Trophoblast cell (in vitro differentiated cells and primary cell): ENCODE measurements at regions not wholly inside any gene's neighbourhood (a gene's known extent, or its start where the extent isn't known, plus 50 kb on each side); places are given as distances from the start of the nearest gene placed in this dataset.

Experiments used
- DNase-seq, 2 donors: peaks; one replicate each; pipeline ENCODE4 v3.0.0-alpha.2; 2016
- H2AFZ ChIP-seq: 2 replicates; pipeline ENCODE4 v1.6.1; 2013; ENCODE audit warnings: low read length, moderate library complexity, mild to moderate bottlenecking; ENCODE audit not compliant: insufficient read depth, poor library complexity
- H2AK5ac ChIP-seq: 2 replicates; pipeline ENCODE4 v1.6.1; 2013; ENCODE audit warnings: mild to moderate bottlenecking, low read length
- H2BK120ac ChIP-seq: 2 replicates; pipeline ENCODE4 v1.6.1; 2013; ENCODE audit warnings: low read length, mild to moderate bottlenecking, moderate library complexity; ENCODE audit not compliant: insufficient read depth, poor library complexity
- H2BK12ac ChIP-seq: 2 replicates; pipeline ENCODE4 v1.6.1; 2013; ENCODE audit warnings: mild to moderate bottlenecking, low read length, moderate library complexity
- H2BK5ac ChIP-seq: 2 replicates; pipeline ENCODE4 v1.6.1; 2013; ENCODE audit warnings: low read length, low read depth, moderate library complexity, mild to moderate bottlenecking; ENCODE audit not compliant: poor library complexity
- H3K14ac ChIP-seq: 2 replicates; pipeline ENCODE4 v1.6.1; 2013; ENCODE audit warnings: mild to moderate bottlenecking, low read length
- H3K18ac ChIP-seq: 2 replicates; pipeline ENCODE4 v1.6.1; 2013; ENCODE audit warnings: mild to moderate bottlenecking, low read length
- H3K23ac ChIP-seq: 2 replicates; pipeline ENCODE4 v1.6.1; 2013; ENCODE audit warnings: low read length
- H3K27ac ChIP-seq: 2 replicates; pipeline ENCODE4 v1.5.1; 2013; ENCODE audit warnings: low read depth, mild to moderate bottlenecking, inconsistent platforms, low read length, moderate library complexity
- H3K27me3 ChIP-seq: 2 replicates; pipeline ENCODE4 v1.6.1; 2013; ENCODE audit warnings: inconsistent platforms, mild to moderate bottlenecking, low read length, moderate library complexity; ENCODE audit not compliant: insufficient read depth
- H3K36me3 ChIP-seq, 2 experiments: 1 replicate in 1 of 2; 2 replicates in 1 of 2; pipeline ENCODE4 v1.6.1; 2013; ENCODE audit warnings: low read length in 2 of 2, mild to moderate bottlenecking in 2 of 2, moderate library complexity in 1 of 2; ENCODE audit not compliant: insufficient read depth in 2 of 2, control insufficient read depth in 1 of 2
- H3K4ac ChIP-seq: 2 replicates; pipeline ENCODE4 v1.6.1; 2013; ENCODE audit warnings: low read depth, mild to moderate bottlenecking, low read length, moderate library complexity
- H3K4me1 ChIP-seq, 2 experiments: 1 replicate in 1 of 2; 2 replicates in 1 of 2; pipeline ENCODE4 v1.6.1; 2013; ENCODE audit warnings: low read length in 2 of 2, mild to moderate bottlenecking in 2 of 2, moderate library complexity in 1 of 2; ENCODE audit not compliant: insufficient read depth in 2 of 2, control insufficient read depth in 1 of 2
- H3K4me2 ChIP-seq: 2 replicates; pipeline ENCODE4 v1.6.1; 2013; ENCODE audit warnings: inconsistent platforms, mild to moderate bottlenecking, low read length, moderate library complexity
- H3K4me3 ChIP-seq: 2 replicates; pipeline ENCODE4 v1.5.1; 2013; ENCODE audit warnings: mild to moderate bottlenecking, low read depth, low read length, inconsistent platforms
- H3K79me1 ChIP-seq: one replicate; pipeline ENCODE4 v1.6.1; 2013; ENCODE audit warnings: low read length
- H3K79me2 ChIP-seq: 2 replicates; pipeline ENCODE4 v1.6.1; 2013; ENCODE audit warnings: low read length, mild to moderate bottlenecking; ENCODE audit not compliant: control insufficient read depth, insufficient read depth, poor library complexity
- H3K9ac ChIP-seq: 2 replicates; pipeline ENCODE4 v1.6.1; 2013; ENCODE audit warnings: mild to moderate bottlenecking, low read length
- H3K9me3 ChIP-seq: 2 replicates; pipeline ENCODE4 v1.6.1; 2013; ENCODE audit warnings: low read depth, mild to moderate bottlenecking, control low read depth, inconsistent platforms, low read length; ENCODE audit not compliant: insufficient read depth
- H4K12ac ChIP-seq: 2 replicates; pipeline ENCODE4 v1.6.1; 2013; ENCODE audit warnings: low read depth, mild to moderate bottlenecking, low read length, moderate library complexity
- H4K8ac ChIP-seq: 2 replicates; pipeline ENCODE4 v1.6.1; 2013; ENCODE audit warnings: low read depth, mild to moderate bottlenecking, low read length, moderate library complexity
- H4K91ac ChIP-seq: one replicate; pipeline ENCODE4 v1.6.1; 2013; ENCODE audit warnings: low read depth, mild to moderate bottlenecking, low read length, moderate library complexity
- WGBS: extraction: QIAGEN DNeasy Blood & Tissue Kit; methylation state at CpG from one replicate; pipeline ENCODE4 v1.1.7; 2013; ENCODE audit warnings: missing lambda C conversion rate; ENCODE audit not compliant: insufficient read length, insufficient coverage; ENCODE audit errors: extremely low coverage; 5-methylcytosine and 5-hydroxymethylcytosine counted together

- Histone ChIP-seq H4K8ac (no peak overlapping the region), H2AK5ac (no peak overlapping the region), H4K91ac (no peak overlapping the region), H2BK5ac (no peak overlapping the region), H3K4ac (no peak overlapping the region), H3K18ac (no peak overlapping the region), H3K36me3 (no peaks in the 10 kb centered on the region), H2AFZ (no peak overlapping the region), H3K27ac (no peak overlapping the region), H3K4me1 (no peaks in the 10 kb centered on the region), H3K9me3 (no peaks in the 10 kb centered on the region), H2BK120ac (no peak overlapping the region), H3K79me1 (no peaks in the 10 kb centered on the region), H4K12ac (no peak overlapping the region), H3K9ac (no peak overlapping the region), H3K4me2 (no peak overlapping the region), H3K4me3 (no peak overlapping the region), H3K14ac (no peak overlapping the region), H3K23ac (no peak overlapping the region), H3K79me2 (no peaks in the 10 kb centered on the region), H3K27me3 (no peaks in the 10 kb centered on the region), H2BK12ac (no peak overlapping the region)
- no CpG with 5 or more reads among the region's 1 CpG for WGBS
- DNase-seq, result no peak
Measured at GRCh38 chr7:88442413-88442812, 135.7 kb upstream of the STEAP4 start.

- Histone ChIP-seq H3K27ac (no peak overlapping the region), H4K8ac (no peak overlapping the region), H3K79me2 (no peaks in the 10 kb centered on the region), H4K12ac (no peak overlapping the region), H3K4ac (no peak overlapping the region), H3K23ac (no peak overlapping the region), H2AK5ac (no peak overlapping the region), H2BK120ac (no peak overlapping the region), H3K36me3 (no peaks in the 10 kb centered on the region), H2AFZ (no peak overlapping the region), H3K79me1 (no peaks in the 10 kb centered on the region), H3K4me1 (no peaks in the 10 kb centered on the region), H2BK5ac (no peak overlapping the region), H3K4me3 (no peak overlapping the region), H3K4me2 (no peak overlapping the region), H2BK12ac (no peak overlapping the region), H3K9me3 (no peaks in the 10 kb centered on the region), H3K18ac (no peak overlapping the region), H3K9ac (no peak overlapping the region), H4K91ac (no peak overlapping the region), H3K27me3 (no peaks in the 10 kb centered on the region), H3K14ac (no peak overlapping the region)
- DNase-seq, result no peak
Measured at GRCh38 chr7:88437132-88437531, 130.4 kb upstream of the STEAP4 start.

- H2BK120ac ChIP-seq, result no peak overlapping the region
- no peak for DNase-seq
- H4K8ac ChIP-seq, result no peak overlapping the region
- WGBS, result no CpG with 5 or more reads among the region's 2 CpGs
- H3K9me3 ChIP-seq, result no peaks in the 10 kb centered on the region
- no peak overlapping the region for H2AK5ac ChIP-seq
- no peak overlapping the region for H3K4me2 ChIP-seq
- H3K14ac ChIP-seq, result no peak overlapping the region
- no peak overlapping the region for H3K27ac ChIP-seq
- H3K27me3 ChIP-seq, result no peaks in the 10 kb centered on the region
- H3K79me2 ChIP-seq, result no peaks in the 10 kb centered on the region
- H4K91ac ChIP-seq, result no peak overlapping the region
- H4K12ac ChIP-seq, result no peak overlapping the region
- no peaks in the 10 kb centered on the region for H3K36me3 ChIP-seq
- H2BK12ac ChIP-seq, result no peak overlapping the region
- no peak overlapping the region for H3K23ac ChIP-seq
- no peak overlapping the region for H2AFZ ChIP-seq
- H2BK5ac ChIP-seq, result no peak overlapping the region
- H3K18ac ChIP-seq, result no peak overlapping the region
- H3K4me3 ChIP-seq, result no peak overlapping the region
- H3K79me1 ChIP-seq, result no peaks in the 10 kb centered on the region
- H3K9ac ChIP-seq, result no peak overlapping the region
- H3K4ac ChIP-seq, result no peak overlapping the region
- no peaks in the 10 kb centered on the region for H3K4me1 ChIP-seq
Measured at GRCh38 chr7:88432301-88432700, 125.6 kb upstream of the STEAP4 start.

GRCh38 chr7:88431882-88432281 is 125.2 kb upstream of the STEAP4 start:
- H3K79me1 ChIP-seq, result no peaks in the 10 kb centered on the region
- H3K14ac ChIP-seq, result no peak overlapping the region
- no peak overlapping the region for H2BK5ac ChIP-seq
- H3K27ac ChIP-seq, result no peak overlapping the region
- no peak overlapping the region for H2BK120ac ChIP-seq
- H3K36me3 ChIP-seq, result no peaks in the 10 kb centered on the region
- no peak overlapping the region for H2AK5ac ChIP-seq
- no peak overlapping the region for H4K8ac ChIP-seq
- H3K4me3 ChIP-seq, result no peak overlapping the region
- whole genome bisulfite sequencing, result no CpG with 5 or more reads among the region's 4 CpGs
- H3K79me2 ChIP-seq, result no peaks in the 10 kb centered on the region
- H3K9me3 ChIP-seq, result no peaks in the 10 kb centered on the region
- H4K91ac ChIP-seq, result no peak overlapping the region
- H3K4me2 ChIP-seq, result no peak overlapping the region
- no peak overlapping the region for H3K9ac ChIP-seq
- H2BK12ac ChIP-seq, result no peak overlapping the region
- no peaks in the 10 kb centered on the region for H3K4me1 ChIP-seq
- no peak overlapping the region for H2AFZ ChIP-seq
- no peak overlapping the region for H3K23ac ChIP-seq
- no peak overlapping the region for H3K18ac ChIP-seq
- no peak for DNase-seq
- no peak overlapping the region for H4K12ac ChIP-seq
- H3K27me3 ChIP-seq, result no peaks in the 10 kb centered on the region
- H3K4ac ChIP-seq, result no peak overlapping the region
